ENCODE measurements at regions not wholly inside any gene's neighbourhood (a gene's known extent, or its start where the extent isn't known, plus 50 kb on each side); places are given as distances from the start of the nearest gene placed in this dataset.

- Histone ChIP-seq H3K79me1 (ENCODE audit: low read depth, low read length) (no peaks in the 10 kb centered on the region), H2AK5ac (ENCODE audit: low read depth, low read length) (no peak overlapping the region), H3K14ac (ENCODE audit: insufficient read length) (no peak overlapping the region), H2BK120ac (replicated peaks; ENCODE audit: low read depth, low read length) (no peak overlapping the region), H2BK15ac (ENCODE audit: low read length) (no peak overlapping the region), H2AFZ (ENCODE audit: low read length) (no peak overlapping the region), H3K4me3 (ENCODE audit: extremely low read depth in 1 of 4, insufficient read depth in 2 of 4, low read depth in 3 of 4, low read length in 4 of 4) (no peak overlapping the region), H3K23ac (ENCODE audit: insufficient read length) (no peak overlapping the region), H3K18ac (ENCODE audit: extremely low read depth, low read length) (no peak overlapping the region), H3K23me2 (ENCODE audit: low read depth, low read length) (no peaks in the 10 kb centered on the region), H3K36me3 (ENCODE audit: control insufficient read depth in 2 of 4, insufficient read depth in 4 of 4, low read length in 3 of 4) (no peaks in the 10 kb centered on the region), H3K4ac (replicated peaks; ENCODE audit: insufficient read length, low read depth, low read length) (no peak overlapping the region), H4K20me1 (replicated peaks in 1 of 2; ENCODE audit: control insufficient read depth in 1 of 2, insufficient read depth in 2 of 2, low read length in 2 of 2) (no peaks in the 10 kb centered on the region), H2BK20ac (ENCODE audit: low read length) (no peak overlapping the region), H3K79me2 (ENCODE audit: control insufficient read depth in 1 of 2, insufficient read depth in 2 of 2, low read length in 2 of 2) (no peaks in the 10 kb centered on the region), H3K4me1 (replicated peaks in 1 of 4; ENCODE audit: control insufficient read depth in 3 of 4, insufficient read depth in 4 of 4, low read length in 3 of 4) (no peaks in the 10 kb centered on the region), H2BK12ac (ENCODE audit: low read depth, low read length) (no peak overlapping the region), H2BK5ac (ENCODE audit: low read depth, low read length) (no peak overlapping the region), H3K27ac (ENCODE audit: low read depth, low read length) (no peak overlapping the region), H4K91ac (replicated peaks; ENCODE audit: insufficient read length, low read length) (no peak overlapping the region), H3K56ac (replicated peaks; ENCODE audit: insufficient read length, low read depth, low read length) (no peak overlapping the region), H4K5ac (ENCODE audit: insufficient read length, low read depth, low read length) (no peak overlapping the region), H3K9me3 (ENCODE audit: insufficient read depth in 2 of 2, low read depth in 1 of 2, low read length in 1 of 2) (no peaks in the 10 kb centered on the region), H3K9ac (replicated peaks in 1 of 4; ENCODE audit: extremely low read depth in 1 of 4, low read depth in 3 of 4, low read length in 3 of 4) (no peak overlapping the region), H4K8ac (ENCODE audit: extremely low read depth, insufficient read depth, low read length) (no peak overlapping the region), H3K4me2 (ENCODE audit: insufficient read depth in 1 of 2, low read depth in 2 of 2, low read length in 2 of 2) (no peak overlapping the region), H3K27me3 (replicated peaks in 1 of 4; ENCODE audit: control insufficient read depth in 3 of 4, extremely low read depth in 1 of 4, insufficient read depth in 3 of 4, low read length in 3 of 4) (no peaks in the 10 kb centered on the region)
- no peak for TF ChIP-seq FOSL1 (IDR thresholded peaks at IDR 0.05; ENCODE audit: insufficient read depth, low read depth, low read length)
- TF ChIP-seq POU5F1 (IDR thresholded peaks at IDR 0.05; ENCODE audit: low read depth, low read length) = no peak
- no peak for TF ChIP-seq SP4 (IDR thresholded peaks at IDR 0.05; ENCODE audit: low read length)
- WGBS, 2 experiments (ENCODE audit: extremely low coverage in 1 of 2, insufficient coverage in 1 of 2, insufficient read length in 1 of 2, insufficient replicate concordance in 2 of 2, low coverage in 1 of 2, low lambda C conversion rate in 2 of 2, missing lambda C conversion rate in 1 of 2) = 88% methylated on average over 4 of the region's 4 CpGs; no CpG with 5 or more reads in 1 of the 2 experiments
- FAIRE-seq (no peak), DNase-seq (ENCODE audit: low read depth in 1 of 2, low spot score in 2 of 2) (no peak)
- CTCF ChIA-PET (ENCODE audit: partially characterized antibody) = no interaction called here
- POLR2A ChIA-PET (ENCODE audit: partially characterized antibody) = no interaction called here
These were observed 96.5 kb upstream of the DAAM1 start for GRCh38 chr14:59091976-59092375.
